ENCODE measurements at regions not wholly inside any gene's neighbourhood (a gene's known extent, or its start where the extent isn't known, plus 50 kb on each side); places are given as distances from the start of the nearest gene placed in this dataset.

DNA sequence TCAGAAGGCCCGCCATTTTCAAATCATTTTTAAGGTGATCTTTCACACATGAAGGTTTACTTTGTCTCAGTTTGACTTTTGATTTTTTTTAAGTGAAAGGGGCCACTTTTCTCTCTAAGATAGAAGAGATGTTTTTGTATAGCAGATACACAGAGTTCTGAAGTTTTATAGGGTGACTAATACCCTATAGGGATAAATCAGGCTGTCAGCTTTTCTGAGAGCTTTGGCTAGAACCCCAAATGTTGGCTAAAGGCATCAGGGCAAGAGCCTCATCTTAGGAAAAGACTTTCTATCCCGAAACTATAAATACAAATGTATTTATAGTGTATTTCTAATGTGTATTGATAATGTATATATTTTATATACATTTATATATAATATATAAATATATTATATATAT is 181.4 kb downstream of the TBX18 start:
- Histone ChIP-seq H3K27me3 (no peaks in the 10 kb centered on the region), H3K27ac (no peak overlapping the region), H3K36me3 (replicated peaks in 1 of 2; ENCODE audit: insufficient read depth in 1 of 2, low read depth in 2 of 2) (no peaks in the 10 kb centered on the region), H3K4me1 (no peaks in the 10 kb centered on the region), H3K4me3 (no peak overlapping the region), H3K9me3 (no peaks in the 10 kb centered on the region)
- intact Hi-C loops (cut with DNase I) = no loop called here
- no peak for TF ChIP-seq POLR2A (IDR thresholded peaks at IDR 0.05)
- TF ChIP-seq, protein P1, sequence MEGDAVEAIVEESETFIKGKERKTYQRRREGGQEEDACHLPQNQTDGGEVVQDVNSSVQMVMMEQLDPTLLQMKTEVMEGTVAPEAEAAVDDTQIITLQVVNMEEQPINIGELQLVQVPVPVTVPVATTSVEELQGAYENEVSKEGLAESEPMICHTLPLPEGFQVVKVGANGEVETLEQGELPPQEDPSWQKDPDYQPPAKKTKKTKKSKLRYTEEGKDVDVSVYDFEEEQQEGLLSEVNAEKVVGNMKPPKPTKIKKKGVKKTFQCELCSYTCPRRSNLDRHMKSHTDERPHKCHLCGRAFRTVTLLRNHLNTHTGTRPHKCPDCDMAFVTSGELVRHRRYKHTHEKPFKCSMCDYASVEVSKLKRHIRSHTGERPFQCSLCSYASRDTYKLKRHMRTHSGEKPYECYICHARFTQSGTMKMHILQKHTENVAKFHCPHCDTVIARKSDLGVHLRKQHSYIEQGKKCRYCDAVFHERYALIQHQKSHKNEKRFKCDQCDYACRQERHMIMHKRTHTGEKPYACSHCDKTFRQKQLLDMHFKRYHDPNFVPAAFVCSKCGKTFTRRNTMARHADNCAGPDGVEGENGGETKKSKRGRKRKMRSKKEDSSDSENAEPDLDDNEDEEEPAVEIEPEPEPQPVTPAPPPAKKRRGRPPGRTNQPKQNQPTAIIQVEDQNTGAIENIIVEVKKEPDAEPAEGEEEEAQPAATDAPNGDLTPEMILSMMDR (IDR thresholded peaks at IDR 0.05) = no peak
- 46 to 58% methylated on average over 2 of the region's 2 CpGs for WGBS, 2 donors
- no peak for ATAC-seq
- DNase-seq = no peak

DNA sequence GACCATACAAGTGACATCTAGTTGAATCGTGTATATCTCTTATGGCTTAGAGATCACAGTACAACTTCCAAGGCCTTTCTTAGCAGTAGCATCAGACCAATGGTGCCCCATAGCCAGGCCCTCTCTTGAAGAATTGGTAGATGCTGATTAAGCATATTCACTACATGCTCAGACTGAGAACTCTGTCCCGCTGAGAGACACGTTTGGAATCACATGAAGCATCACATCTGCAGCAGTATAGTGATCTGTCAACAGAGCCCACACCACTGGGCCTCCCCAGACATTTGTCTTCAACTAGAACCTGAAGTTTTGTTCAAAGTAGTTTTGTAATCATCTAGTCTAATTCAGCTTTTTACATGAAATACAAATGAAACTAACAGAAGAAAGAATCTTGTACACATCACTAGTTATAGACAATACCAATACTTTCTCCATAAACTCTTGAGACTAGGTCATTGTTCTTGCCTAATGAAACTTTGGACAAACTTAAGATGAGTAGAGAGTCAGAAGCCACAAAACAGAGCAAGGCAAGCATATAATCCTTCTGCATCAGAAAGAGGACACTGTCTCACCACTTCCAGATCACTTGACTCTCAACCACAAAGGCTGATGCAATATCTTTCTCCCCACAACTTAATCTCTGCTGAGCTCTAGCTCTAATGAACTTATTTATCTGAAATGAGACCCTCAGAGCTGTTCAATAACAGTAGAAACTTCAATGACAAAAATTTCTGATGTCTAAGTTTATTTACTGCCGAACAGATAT is 182.7 kb downstream of the TBX18 start:
- Histone ChIP-seq H3K4me3 (no peak overlapping the region), H3K9me3 (no peaks in the 10 kb centered on the region), H3K36me3 (replicated peaks in 1 of 2; ENCODE audit: insufficient read depth in 1 of 2, low read depth in 2 of 2) (no peaks in the 10 kb centered on the region), H3K27me3 (no peaks in the 10 kb centered on the region), H3K4me1 (no peaks in the 10 kb centered on the region), H3K27ac (no peak overlapping the region)
- DNase-seq (no peak), ATAC-seq (no peak)
- TF ChIP-seq POLR2A (IDR thresholded peaks at IDR 0.05) = no peak
- TF ChIP-seq, protein P1 (IDR thresholded peaks at IDR 0.05) = no peak
- WGBS, 2 donors = 45 to 49% methylated on average over 4 of the region's 4 CpGs
- intact Hi-C loops (cut with DNase I) = no loop called here

DNA sequence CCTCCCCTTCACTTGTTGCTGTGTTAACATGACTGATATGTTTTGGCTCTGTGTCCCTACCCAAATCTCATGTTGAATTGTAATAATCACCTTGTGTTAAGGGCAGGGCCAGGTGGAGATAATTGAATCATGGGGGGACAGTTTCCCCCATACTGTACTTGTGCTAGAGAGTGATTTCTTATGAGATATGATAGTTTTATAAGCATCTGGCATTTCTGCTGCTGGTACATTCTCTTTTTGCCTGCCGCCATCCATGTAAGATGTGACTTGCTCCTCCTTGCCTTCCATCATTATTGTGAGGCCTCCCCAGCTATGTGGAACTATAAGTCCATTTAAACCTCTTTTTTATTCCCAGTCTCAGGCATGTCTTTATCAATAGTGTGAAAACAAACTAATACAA is 185.0 kb downstream of the TBX18 start:
- Histone ChIP-seq H3K4me1 (no peaks in the 10 kb centered on the region), H3K36me3 (replicated peaks in 1 of 2; ENCODE audit: insufficient read depth in 1 of 2, low read depth in 2 of 2) (no peaks in the 10 kb centered on the region), H3K27me3 (no peaks in the 10 kb centered on the region), H3K4me3 (no peak overlapping the region), H3K9me3 (no peaks in the 10 kb centered on the region), H3K27ac (no peak overlapping the region)
- intact Hi-C loops (cut with DNase I) = no loop called here
- DNase-seq (no peak), ATAC-seq (no peak)
- WGBS, 2 donors = 0% methylated on average over 1 of the region's 1 CpG
- TF ChIP-seq POLR2A (IDR thresholded peaks at IDR 0.05) = no peak
- TF ChIP-seq, protein P1 (IDR thresholded peaks at IDR 0.05) = no peak

DNA sequence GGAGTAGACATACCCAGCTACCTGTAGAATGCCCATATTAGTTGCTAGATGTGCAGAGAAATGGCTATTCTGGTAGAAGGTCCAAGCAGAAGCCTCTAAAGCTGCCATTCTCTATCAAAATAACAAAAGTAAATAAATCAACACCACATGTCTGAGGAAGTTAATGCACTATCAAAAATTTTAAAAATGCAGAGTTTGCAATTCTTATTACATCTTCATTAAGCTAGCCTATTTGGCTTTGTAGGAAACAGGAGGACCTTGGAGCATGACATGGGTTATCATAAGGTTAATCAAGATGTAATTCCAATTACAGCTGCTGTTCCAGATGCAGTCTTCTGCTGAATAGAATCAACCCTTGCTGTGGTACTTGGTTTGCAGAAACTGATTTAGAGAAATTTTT is 188.4 kb downstream of the TBX18 start:
- no peaks in the 10 kb centered on the region for H3K4me1 ChIP-seq
- DNase-seq (no peak), ATAC-seq (no peak)
- H3K4me3 ChIP-seq = no peak overlapping the region
- H3K36me3 ChIP-seq (replicated peaks in 1 of 2; ENCODE audit: insufficient read depth in 1 of 2, low read depth in 2 of 2) = no peaks in the 10 kb centered on the region
- no peaks in the 10 kb centered on the region for H3K9me3 ChIP-seq
- H3K27me3 ChIP-seq = no peaks in the 10 kb centered on the region
- intact Hi-C loops (cut with DNase I) = no loop called here
- H3K27ac ChIP-seq = no peak overlapping the region
- TF ChIP-seq, protein P1 (IDR thresholded peaks at IDR 0.05) = no peak
- TF ChIP-seq POLR2A (IDR thresholded peaks at IDR 0.05) = no peak

DNA sequence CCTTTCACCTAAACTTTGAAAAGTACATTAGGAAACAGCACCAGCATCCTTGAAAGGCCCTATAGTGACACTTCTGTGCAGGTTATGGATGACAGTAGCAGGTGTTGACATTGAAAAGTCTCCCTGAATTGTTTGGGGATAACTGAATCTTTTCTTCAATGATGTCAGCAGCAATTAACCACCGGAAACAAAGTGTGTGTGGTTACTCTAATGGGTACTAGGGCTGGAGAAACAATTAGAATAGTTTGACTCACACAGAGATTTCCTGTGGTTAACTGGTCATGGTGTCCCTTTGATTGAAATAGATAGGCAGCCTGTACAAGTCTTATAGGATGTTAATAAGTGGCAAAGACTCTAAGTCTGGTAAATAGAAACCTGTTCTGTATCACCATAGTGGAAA is 189.1 kb downstream of the TBX18 start:
- ATAC-seq (no peak), DNase-seq (no peak)
- H3K36me3 ChIP-seq (replicated peaks in 1 of 2; ENCODE audit: insufficient read depth in 1 of 2, low read depth in 2 of 2) = no peaks in the 10 kb centered on the region
- no peak overlapping the region for H3K4me3 ChIP-seq
- WGBS, 2 donors = 59 to 67% methylated on average over 1 of the region's 1 CpG
- no peaks in the 10 kb centered on the region for H3K27me3 ChIP-seq
- TF ChIP-seq, protein P1 (IDR thresholded peaks at IDR 0.05) = no peak
- no peak for TF ChIP-seq POLR2A (IDR thresholded peaks at IDR 0.05)
- H3K27ac ChIP-seq = no peak overlapping the region
- intact Hi-C loops (cut with DNase I) = no loop called here
- no peaks in the 10 kb centered on the region for H3K4me1 ChIP-seq
- H3K9me3 ChIP-seq = no peaks in the 10 kb centered on the region

Data from body of pancreas (tissue), 4 donors.